ENCODE measurements at regions not wholly inside any gene's neighbourhood (a gene's known extent, or its start where the extent isn't known, plus 50 kb on each side); places are given as distances from the start of the nearest gene placed in this dataset.

- Histone ChIP-seq H3K27me3 (ENCODE audit: low read length) (no peaks in the 10 kb centered on the region), H3K4me2 (ENCODE audit: low read depth, low read length, poor library complexity, severe bottlenecking) (no peak overlapping the region), H3K27ac (ENCODE audit: low read depth, low read length) (no peak overlapping the region), H3K79me2 (ENCODE audit: insufficient read depth, low read length) (no peaks in the 10 kb centered on the region), H3K9me3 (ENCODE audit: insufficient read depth, low read length) (no peaks in the 10 kb centered on the region), H3K9ac (ENCODE audit: low read length) (no peak overlapping the region), H4K20me1 (ENCODE audit: low read depth, low read length) (no peaks in the 10 kb centered on the region), H3K36me3 (ENCODE audit: low read length) (no peaks in the 10 kb centered on the region), H3F3A (ENCODE audit: insufficient read depth) (no peaks in the 10 kb centered on the region), H3K9me2 (replicated peaks; ENCODE audit: insufficient read depth, low read length) (no peaks in the 10 kb centered on the region), H2AFZ (ENCODE audit: low read depth, low read length, severe bottlenecking) (no peak overlapping the region), H3K4me3 (ENCODE audit: insufficient read depth, low read length, poor library complexity, severe bottlenecking) (no peak overlapping the region)
- TF ChIP-seq, protein P1, sequence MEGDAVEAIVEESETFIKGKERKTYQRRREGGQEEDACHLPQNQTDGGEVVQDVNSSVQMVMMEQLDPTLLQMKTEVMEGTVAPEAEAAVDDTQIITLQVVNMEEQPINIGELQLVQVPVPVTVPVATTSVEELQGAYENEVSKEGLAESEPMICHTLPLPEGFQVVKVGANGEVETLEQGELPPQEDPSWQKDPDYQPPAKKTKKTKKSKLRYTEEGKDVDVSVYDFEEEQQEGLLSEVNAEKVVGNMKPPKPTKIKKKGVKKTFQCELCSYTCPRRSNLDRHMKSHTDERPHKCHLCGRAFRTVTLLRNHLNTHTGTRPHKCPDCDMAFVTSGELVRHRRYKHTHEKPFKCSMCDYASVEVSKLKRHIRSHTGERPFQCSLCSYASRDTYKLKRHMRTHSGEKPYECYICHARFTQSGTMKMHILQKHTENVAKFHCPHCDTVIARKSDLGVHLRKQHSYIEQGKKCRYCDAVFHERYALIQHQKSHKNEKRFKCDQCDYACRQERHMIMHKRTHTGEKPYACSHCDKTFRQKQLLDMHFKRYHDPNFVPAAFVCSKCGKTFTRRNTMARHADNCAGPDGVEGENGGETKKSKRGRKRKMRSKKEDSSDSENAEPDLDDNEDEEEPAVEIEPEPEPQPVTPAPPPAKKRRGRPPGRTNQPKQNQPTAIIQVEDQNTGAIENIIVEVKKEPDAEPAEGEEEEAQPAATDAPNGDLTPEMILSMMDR (IDR thresholded peaks at IDR 0.05; ENCODE audit: insufficient read depth, low read length, poor library complexity, severe bottlenecking), result no peak
- TF ChIP-seq EZH2phosphoT487 (conservative IDR thresholded peaks at IDR 0.05; ENCODE audit: low read length), result no peak
Measured at GRCh38 chrX:121135488-121136207, 88.2 kb downstream of the GLUD2 start.

GRCh38 chrX:121146059-121146628, 98.7 kb downstream of the GLUD2 start:
- Histone ChIP-seq H3K4me2 (ENCODE audit: low read depth, low read length, poor library complexity, severe bottlenecking) (no peak overlapping the region), H3K79me2 (ENCODE audit: insufficient read depth, low read length) (no peaks in the 10 kb centered on the region), H3K9me2 (replicated peaks; ENCODE audit: insufficient read depth, low read length) (no peaks in the 10 kb centered on the region), H3K27ac (ENCODE audit: low read depth, low read length) (no peak overlapping the region), H2AFZ (ENCODE audit: low read depth, low read length, severe bottlenecking) (no peak overlapping the region), H3F3A (ENCODE audit: insufficient read depth) (no peaks in the 10 kb centered on the region), H4K20me1 (ENCODE audit: low read depth, low read length) (no peaks in the 10 kb centered on the region), H3K9me3 (ENCODE audit: insufficient read depth, low read length) (no peaks in the 10 kb centered on the region), H3K36me3 (ENCODE audit: low read length) (no peaks in the 10 kb centered on the region), H3K4me3 (ENCODE audit: insufficient read depth, low read length, poor library complexity, severe bottlenecking) (no peak overlapping the region), H3K9ac (ENCODE audit: low read length) (no peak overlapping the region), H3K27me3 (ENCODE audit: low read length) (no peaks in the 10 kb centered on the region)
- TF ChIP-seq, protein P1 (IDR thresholded peaks at IDR 0.05; ENCODE audit: insufficient read depth, low read length, poor library complexity, severe bottlenecking), result no peak
- no peak for TF ChIP-seq EZH2phosphoT487 (conservative IDR thresholded peaks at IDR 0.05; ENCODE audit: low read length)

GRCh38 chrX:121150217-121150616, 102.8 kb downstream of the GLUD2 start:
- Histone ChIP-seq H3K79me2 (ENCODE audit: insufficient read depth, low read length) (no peaks in the 10 kb centered on the region), H3K4me2 (ENCODE audit: low read depth, low read length, poor library complexity, severe bottlenecking) (no peak overlapping the region)
- TF ChIP-seq EZH2phosphoT487 (conservative IDR thresholded peaks at IDR 0.05; ENCODE audit: low read length), result no peak
- TF ChIP-seq, protein P1 (IDR thresholded peaks at IDR 0.05; ENCODE audit: insufficient read depth, low read length, poor library complexity, severe bottlenecking), result no peak

More at GRCh38 chrX:121150217-121150616, 102.8 kb downstream of the GLUD2 start:
- Histone ChIP-seq H2AFZ (ENCODE audit: low read depth, low read length, severe bottlenecking) (no peak overlapping the region), H3K9me2 (replicated peaks; ENCODE audit: insufficient read depth, low read length) (no peaks in the 10 kb centered on the region), H3K9ac (ENCODE audit: low read length) (no peak overlapping the region), H3K9me3 (ENCODE audit: insufficient read depth, low read length) (no peaks in the 10 kb centered on the region), H4K20me1 (ENCODE audit: low read depth, low read length) (no peaks in the 10 kb centered on the region), H3K36me3 (ENCODE audit: low read length) (no peaks in the 10 kb centered on the region), H3K4me3 (ENCODE audit: insufficient read depth, low read length, poor library complexity, severe bottlenecking) (no peak overlapping the region), H3F3A (ENCODE audit: insufficient read depth) (no peaks in the 10 kb centered on the region), H3K27me3 (ENCODE audit: low read length) (no peaks in the 10 kb centered on the region), H3K27ac (ENCODE audit: low read depth, low read length) (no peak overlapping the region)
